ENCODE measurements at regions not wholly inside any gene's neighbourhood (a gene's known extent, or its start where the extent isn't known, plus 50 kb on each side); places are given as distances from the start of the nearest gene placed in this dataset.
"Not testable (repeated sequence)": the region's sequence is repeated elsewhere in the genome, so short reads cannot be mapped to it uniquely, and the experiment has no call there.

DNA sequence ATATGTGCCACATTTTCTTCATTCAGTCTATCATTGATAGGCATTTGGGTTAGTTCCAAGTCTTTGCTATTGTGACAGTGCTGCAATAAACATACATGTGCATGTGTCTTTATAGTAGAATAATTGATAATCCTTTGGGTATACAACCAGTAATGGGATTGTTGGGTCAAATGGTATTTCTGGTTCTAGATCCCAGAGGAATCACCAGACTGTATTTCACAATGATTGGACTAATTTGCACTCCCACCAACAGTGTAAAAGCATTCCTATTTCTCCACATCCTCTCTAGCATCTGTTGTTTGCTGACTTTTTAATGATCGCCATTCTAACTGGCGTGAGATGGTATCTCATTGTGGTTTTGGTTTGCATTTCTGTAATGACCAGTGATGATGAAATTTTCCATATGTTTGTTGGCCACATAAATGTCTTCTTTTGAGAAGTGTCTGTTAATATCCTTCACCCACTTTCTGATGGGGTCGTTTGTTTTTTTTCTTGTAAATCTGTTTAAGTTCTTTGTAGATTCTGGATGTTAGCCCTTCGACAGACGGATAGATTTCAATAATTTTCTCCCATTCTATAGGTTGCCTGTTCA lies 801.3 kb upstream of the ADAMTS5 start:
- not testable (repeated sequence) for H3K27ac ChIP-seq (ENCODE audit: low read length); H3K4me3 ChIP-seq (ENCODE audit: low read length); H3K9ac ChIP-seq (ENCODE audit: low read length); H3K4me2 ChIP-seq (ENCODE audit: low read depth, low read length, poor library complexity, severe bottlenecking); H3K27me3 ChIP-seq (ENCODE audit: low read length); H3K79me2 ChIP-seq (ENCODE audit: low read length); DNase-seq; H3K4me1 ChIP-seq (ENCODE audit: low read length); H3K9me2 ChIP-seq (replicated peaks; ENCODE audit: insufficient read depth, low read length); H4K20me1 ChIP-seq (ENCODE audit: insufficient read depth, low read depth, low read length); H2AFZ ChIP-seq (ENCODE audit: low read length); H3K36me3 ChIP-seq (ENCODE audit: insufficient read depth, low read length)
- H3K9me3 ChIP-seq (ENCODE audit: low read length), result peaks cover 21% of the 10 kb centered on the region; the same call in 1 of the 2 replicates

- DNase-seq, result no peak
- Histone ChIP-seq H3K4me2 (ENCODE audit: low read depth, low read length, poor library complexity, severe bottlenecking) (no peak overlapping the region), H3K27me3 (ENCODE audit: low read length) (no peaks in the 10 kb centered on the region), H3K4me3 (ENCODE audit: low read length) (no peak overlapping the region), H3K79me2 (ENCODE audit: low read length) (no peaks in the 10 kb centered on the region), H3K36me3 (ENCODE audit: insufficient read depth, low read length) (no peaks in the 10 kb centered on the region), H4K20me1 (ENCODE audit: insufficient read depth, low read depth, low read length) (no peaks in the 10 kb centered on the region), H3K4me1 (ENCODE audit: low read length) (no peaks in the 10 kb centered on the region), H3K27ac (ENCODE audit: low read length) (no peak overlapping the region), H2AFZ (ENCODE audit: low read length) (no peak overlapping the region), H3K9me2 (replicated peaks; ENCODE audit: insufficient read depth, low read length) (no peaks in the 10 kb centered on the region), H3K9ac (ENCODE audit: low read length) (no peak overlapping the region), H3K9me3 (ENCODE audit: low read length) (peaks cover 23% of the 10 kb centered on the region)
These were observed 797.2 kb upstream of the ADAMTS5 start for GRCh38 chr21:27764056-27764455.

- H3K27ac ChIP-seq (ENCODE audit: low read length), result no peak overlapping the region
- H3K4me1 ChIP-seq (ENCODE audit: low read length), result no peaks in the 10 kb centered on the region
- no peak overlapping the region for H3K4me2 ChIP-seq (ENCODE audit: low read depth, low read length, poor library complexity, severe bottlenecking)
- no peaks in the 10 kb centered on the region for H4K20me1 ChIP-seq (ENCODE audit: insufficient read depth, low read depth, low read length)
- no peak overlapping the region for H2AFZ ChIP-seq (ENCODE audit: low read length)
- no peak overlapping the region for H3K4me3 ChIP-seq (ENCODE audit: low read length)
- no peaks in the 10 kb centered on the region for H3K9me2 ChIP-seq (replicated peaks; ENCODE audit: insufficient read depth, low read length)
- H3K27me3 ChIP-seq (ENCODE audit: low read length), result no peaks in the 10 kb centered on the region
- H3K9me3 ChIP-seq (ENCODE audit: low read length), result peaks cover 23% of the 10 kb centered on the region
- H3K79me2 ChIP-seq (ENCODE audit: low read length), result no peaks in the 10 kb centered on the region
- no peak for DNase-seq
- no peak overlapping the region for H3K9ac ChIP-seq (ENCODE audit: low read length)
- H3K36me3 ChIP-seq (ENCODE audit: insufficient read depth, low read length), result no peaks in the 10 kb centered on the region
These were observed 794.7 kb upstream of the ADAMTS5 start for GRCh38 chr21:27761623-27762022.

- no peak overlapping the region for H2AFZ ChIP-seq (ENCODE audit: low read length)
- H3K4me1 ChIP-seq (ENCODE audit: low read length), result no peaks in the 10 kb centered on the region
- no peaks in the 10 kb centered on the region for H4K20me1 ChIP-seq (ENCODE audit: insufficient read depth, low read depth, low read length)
- no peaks in the 10 kb centered on the region for H3K79me2 ChIP-seq (ENCODE audit: low read length)
- H3K27me3 ChIP-seq (ENCODE audit: low read length), result no peaks in the 10 kb centered on the region
- H3K9me2 ChIP-seq (replicated peaks; ENCODE audit: insufficient read depth, low read length), result no peaks in the 10 kb centered on the region
- H3K9ac ChIP-seq (ENCODE audit: low read length), result no peak overlapping the region
- H3K4me2 ChIP-seq (ENCODE audit: low read depth, low read length, poor library complexity, severe bottlenecking), result no peak overlapping the region
- no peaks in the 10 kb centered on the region for H3K36me3 ChIP-seq (ENCODE audit: insufficient read depth, low read length)
- H3K27ac ChIP-seq (ENCODE audit: low read length), result no peak overlapping the region
- DNase-seq, result no peak
- H3K9me3 ChIP-seq (ENCODE audit: low read length), result peaks cover 14% of the 10 kb centered on the region
- no peak overlapping the region for H3K4me3 ChIP-seq (ENCODE audit: low read length)
These were observed 792.9 kb upstream of the ADAMTS5 start for GRCh38 chr21:27759820-27760219.

- H3K4me2 ChIP-seq (ENCODE audit: low read depth, low read length, poor library complexity, severe bottlenecking), result no peak overlapping the region
- no peak overlapping the region for H3K4me3 ChIP-seq (ENCODE audit: low read length)
- H3K9me3 ChIP-seq (ENCODE audit: low read length), result peaks cover 8% of the 10 kb centered on the region
- H3K9ac ChIP-seq (ENCODE audit: low read length), result no peak overlapping the region
- H3K9me2 ChIP-seq (replicated peaks; ENCODE audit: insufficient read depth, low read length), result no peaks in the 10 kb centered on the region
- H3K36me3 ChIP-seq (ENCODE audit: insufficient read depth, low read length), result no peaks in the 10 kb centered on the region
- peak; percentile 41 for DNase-seq
- H3K79me2 ChIP-seq (ENCODE audit: low read length), result no peaks in the 10 kb centered on the region
- no peaks in the 10 kb centered on the region for H4K20me1 ChIP-seq (ENCODE audit: insufficient read depth, low read depth, low read length)
- no peaks in the 10 kb centered on the region for H3K27me3 ChIP-seq (ENCODE audit: low read length)
- H3K4me1 ChIP-seq (ENCODE audit: low read length), result no peaks in the 10 kb centered on the region
- no peak overlapping the region for H2AFZ ChIP-seq (ENCODE audit: low read length)
- no peak overlapping the region for H3K27ac ChIP-seq (ENCODE audit: low read length)
These were observed 792.3 kb upstream of the ADAMTS5 start for GRCh38 chr21:27759091-27759659.

DNA sequence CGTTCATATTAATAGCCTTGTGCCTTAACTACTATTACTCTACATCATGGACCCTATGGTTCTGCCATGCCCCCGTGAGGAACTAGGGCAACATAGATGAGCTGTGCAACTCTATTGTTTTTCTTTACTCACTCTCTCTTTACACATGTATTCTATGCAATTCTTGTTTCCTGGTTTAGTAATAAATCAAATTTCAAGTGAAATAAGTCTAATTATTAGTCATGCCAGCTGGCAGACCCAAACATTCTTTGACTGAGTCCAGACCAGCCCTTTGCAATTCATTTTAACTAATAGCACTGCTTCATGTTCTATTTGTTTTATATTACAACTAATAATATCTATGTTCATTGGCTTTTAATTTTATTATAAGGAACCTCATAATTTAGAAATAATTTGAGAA lies 789.3 kb upstream of the ADAMTS5 start:
- DNase-seq, result no peak
- Histone ChIP-seq H3K4me1 (ENCODE audit: low read length) (no peaks in the 10 kb centered on the region), H3K36me3 (ENCODE audit: insufficient read depth, low read length) (no peaks in the 10 kb centered on the region), H3K27me3 (ENCODE audit: low read length) (no peaks in the 10 kb centered on the region), H4K20me1 (ENCODE audit: insufficient read depth, low read depth, low read length) (no peaks in the 10 kb centered on the region), H3K9ac (ENCODE audit: low read length) (no peak overlapping the region), H3K9me2 (replicated peaks; ENCODE audit: insufficient read depth, low read length) (no peaks in the 10 kb centered on the region), H3K9me3 (ENCODE audit: low read length) (no peaks in the 10 kb centered on the region; the same call in 1 of the 2 replicates), H3K79me2 (ENCODE audit: low read length) (no peaks in the 10 kb centered on the region), H3K27ac (ENCODE audit: low read length) (no peak overlapping the region), H2AFZ (ENCODE audit: low read length) (no peak overlapping the region), H3K4me2 (ENCODE audit: low read depth, low read length, poor library complexity, severe bottlenecking) (no peak overlapping the region), H3K4me3 (ENCODE audit: low read length) (no peak overlapping the region)

GRCh38 chr21:27743971-27744564 lies 777.2 kb upstream of the ADAMTS5 start:
- Histone ChIP-seq H4K20me1 (ENCODE audit: insufficient read depth, low read depth, low read length) (no peaks in the 10 kb centered on the region), H3K4me3 (ENCODE audit: low read length) (no peak overlapping the region), H3K27ac (ENCODE audit: low read length) (no peak overlapping the region), H3K9me3 (ENCODE audit: low read length) (peaks cover 14% of the 10 kb centered on the region), H3K79me2 (ENCODE audit: low read length) (no peaks in the 10 kb centered on the region), H3K27me3 (ENCODE audit: low read length) (no peaks in the 10 kb centered on the region), H3K9ac (ENCODE audit: low read length) (no peak overlapping the region), H3K36me3 (ENCODE audit: insufficient read depth, low read length) (no peaks in the 10 kb centered on the region), H2AFZ (ENCODE audit: low read length) (no peak overlapping the region), H3K9me2 (replicated peaks; ENCODE audit: insufficient read depth, low read length) (no peaks in the 10 kb centered on the region), H3K4me2 (ENCODE audit: low read depth, low read length, poor library complexity, severe bottlenecking) (no peak overlapping the region), H3K4me1 (ENCODE audit: low read length) (no peaks in the 10 kb centered on the region)
- no peak for DNase-seq

DNA sequence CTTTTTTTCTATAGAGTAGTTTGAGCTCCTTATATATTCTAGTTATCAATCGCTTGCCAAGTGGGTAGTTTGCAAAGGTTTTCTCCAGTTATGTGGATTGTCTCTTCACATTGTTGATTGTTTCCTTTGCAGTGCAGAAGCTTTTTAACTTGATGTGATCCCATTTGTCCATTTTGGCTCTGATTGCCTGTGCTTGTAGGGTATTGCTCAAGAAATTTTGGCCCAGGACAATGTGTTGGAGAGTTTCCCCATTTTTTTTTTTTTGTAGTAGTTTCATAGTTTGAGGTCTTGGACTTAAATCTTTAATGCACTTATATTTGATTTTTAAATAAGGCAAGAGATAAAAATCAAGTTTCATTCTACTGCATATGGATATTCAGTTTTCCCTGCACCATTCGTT lies 774.8 kb upstream of the ADAMTS5 start:
- Histone ChIP-seq H3K27ac (ENCODE audit: low read length) (no peak overlapping the region), H3K9ac (ENCODE audit: low read length) (no peak overlapping the region), H3K9me2 (replicated peaks; ENCODE audit: insufficient read depth, low read length) (no peaks in the 10 kb centered on the region), H3K79me2 (ENCODE audit: low read length) (no peaks in the 10 kb centered on the region), H3K4me3 (ENCODE audit: low read length) (no peak overlapping the region), H3K9me3 (ENCODE audit: low read length) (peaks cover 13% of the 10 kb centered on the region), H3K36me3 (ENCODE audit: insufficient read depth, low read length) (no peaks in the 10 kb centered on the region), H3K4me2 (ENCODE audit: low read depth, low read length, poor library complexity, severe bottlenecking) (no peak overlapping the region), H4K20me1 (ENCODE audit: insufficient read depth, low read depth, low read length) (no peaks in the 10 kb centered on the region), H3K27me3 (ENCODE audit: low read length) (no peaks in the 10 kb centered on the region), H2AFZ (ENCODE audit: low read length) (no peak overlapping the region), H3K4me1 (ENCODE audit: low read length) (no peaks in the 10 kb centered on the region)
- DNase-seq, result no peak
